ENCODE measurements at regions not wholly inside any gene's neighbourhood (a gene's known extent, or its start where the extent isn't known, plus 50 kb on each side); places are given as distances from the start of the nearest gene placed in this dataset.

DNA sequence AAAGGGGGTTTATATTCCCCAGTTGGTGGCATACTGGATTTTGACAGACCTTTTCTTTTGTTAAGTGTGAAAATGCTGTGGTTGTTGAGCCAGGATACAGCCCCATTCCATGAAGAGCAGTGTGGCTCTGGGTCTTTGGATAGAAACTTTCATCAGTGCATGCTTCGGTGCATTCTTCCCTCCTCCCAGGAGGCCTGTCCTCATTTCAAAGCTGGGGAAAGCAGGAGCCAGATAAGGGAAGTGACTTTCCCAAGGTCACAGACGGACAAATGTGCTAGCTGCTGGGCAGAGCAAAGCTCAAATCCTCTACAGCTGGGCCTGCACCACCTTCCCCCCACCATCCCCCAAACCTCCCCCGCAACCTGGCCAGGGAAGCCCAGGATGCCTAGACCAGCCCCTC lies 184.5 kb upstream of the NTM start:
- no peak for FAIRE-seq
- peaks cover 1% of the 10 kb centered on the region for H3K27me3 ChIP-seq (ENCODE audit: control insufficient read depth, insufficient read depth, low read length)
- no peaks in the 10 kb centered on the region for H3K36me3 ChIP-seq (ENCODE audit: control insufficient read depth, insufficient read depth, low read length)
- TF ChIP-seq CTCF (IDR thresholded peaks at IDR 0.05; ENCODE audit: insufficient read depth, low read length, severe bottlenecking): no peak
- no peak overlapping the region for H3K4me3 ChIP-seq (ENCODE audit: low read depth, low read length)
- no peak for DNase-seq (ENCODE audit: low read depth)

GRCh38 chr11:131186629-131187101 lies 183.8 kb upstream of the NTM start:
- DNase-seq (ENCODE audit: low read depth): peak; percentile 29
- H3K36me3 ChIP-seq (ENCODE audit: control insufficient read depth, insufficient read depth, low read length): no peaks in the 10 kb centered on the region
- peaks cover 1% of the 10 kb centered on the region for H3K27me3 ChIP-seq (ENCODE audit: control insufficient read depth, insufficient read depth, low read length)
- H3K4me3 ChIP-seq (ENCODE audit: low read depth, low read length): no peak overlapping the region
- FAIRE-seq: no peak
- no peak for TF ChIP-seq CTCF (IDR thresholded peaks at IDR 0.05; ENCODE audit: insufficient read depth, low read length, severe bottlenecking)

DNA sequence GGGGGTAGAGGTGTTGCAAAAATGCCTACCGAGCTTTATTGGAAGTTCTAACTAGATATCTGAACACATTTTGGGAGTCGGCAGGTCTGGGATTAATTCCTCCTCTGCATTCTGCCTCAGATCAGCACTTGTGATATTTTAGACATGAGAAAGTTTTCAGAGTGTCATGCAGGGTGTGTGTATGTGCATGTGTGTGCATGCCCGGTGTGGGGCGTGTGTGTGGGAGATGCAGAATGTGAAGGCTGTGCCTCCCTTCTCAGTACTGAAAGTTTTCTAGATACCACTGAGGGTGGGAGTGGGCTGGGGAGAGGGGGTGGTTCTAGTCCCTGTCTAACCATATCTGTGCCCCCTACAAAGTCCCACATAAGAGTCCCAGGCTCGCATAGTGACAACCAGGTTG lies 180.0 kb upstream of the NTM start:
- no peak for FAIRE-seq

DNA sequence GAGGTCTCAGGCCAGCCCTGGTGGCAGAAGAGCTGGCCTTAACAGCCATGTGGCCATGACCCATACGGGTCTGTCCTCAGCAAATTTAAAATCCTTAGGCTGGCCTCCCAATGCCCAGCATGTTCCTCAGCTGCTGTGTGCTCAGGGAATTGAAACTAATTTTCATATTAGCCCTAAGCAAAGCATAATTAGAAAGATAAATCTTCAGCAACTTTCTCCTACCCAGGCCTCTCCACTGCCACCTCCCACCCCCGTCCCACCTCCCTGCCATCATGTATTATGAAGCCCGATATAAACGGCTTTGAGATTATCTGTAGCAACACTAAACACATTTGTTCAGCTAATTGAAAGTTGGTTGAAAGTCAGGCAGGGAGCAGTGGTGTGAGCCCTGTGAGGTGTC lies 178.8 kb upstream of the NTM start:
- no peak for DNase-seq (ENCODE audit: low read depth)
- FAIRE-seq: no peak
- Histone ChIP-seq H3K27me3 (ENCODE audit: control insufficient read depth, insufficient read depth, low read length) (peaks cover 7% of the 10 kb centered on the region), H3K4me3 (ENCODE audit: low read depth, low read length) (no peak overlapping the region), H3K36me3 (ENCODE audit: control insufficient read depth, insufficient read depth, low read length) (no peaks in the 10 kb centered on the region)
- TF ChIP-seq CTCF (IDR thresholded peaks at IDR 0.05; ENCODE audit: insufficient read depth, low read length, severe bottlenecking): no peak

More for the DNA sequence above, 180.0 kb upstream of the NTM start:
- peak; percentile 78 for DNase-seq (ENCODE audit: low read depth)
- no peak for TF ChIP-seq CTCF (IDR thresholded peaks at IDR 0.05; ENCODE audit: insufficient read depth, low read length, severe bottlenecking)
- Histone ChIP-seq H3K36me3 (ENCODE audit: control insufficient read depth, insufficient read depth, low read length) (no peaks in the 10 kb centered on the region), H3K27me3 (ENCODE audit: control insufficient read depth, insufficient read depth, low read length) (peaks cover 7% of the 10 kb centered on the region), H3K4me3 (ENCODE audit: low read depth, low read length) (no peak overlapping the region)

- no peak for TF ChIP-seq CTCF (IDR thresholded peaks at IDR 0.05; ENCODE audit: insufficient read depth, low read length, severe bottlenecking)
- Histone ChIP-seq H3K4me3 (ENCODE audit: low read depth, low read length) (no peak overlapping the region), H3K36me3 (ENCODE audit: control insufficient read depth, insufficient read depth, low read length) (no peaks in the 10 kb centered on the region), H3K27me3 (ENCODE audit: control insufficient read depth, insufficient read depth, low read length) (peaks cover 12% of the 10 kb centered on the region)
- no peak for DNase-seq (ENCODE audit: low read depth)
- no peak for FAIRE-seq
Measured at GRCh38 chr11:131192628-131193027, 177.8 kb upstream of the NTM start.

GRCh38 chr11:131193031-131193501 lies 177.3 kb upstream of the NTM start:
- TF ChIP-seq CTCF (IDR thresholded peaks at IDR 0.05; ENCODE audit: insufficient read depth, low read length, severe bottlenecking): no peak
- no peak overlapping the region for H3K4me3 ChIP-seq (ENCODE audit: low read depth, low read length)
- DNase-seq (ENCODE audit: low read depth): no peak
- H3K36me3 ChIP-seq (ENCODE audit: control insufficient read depth, insufficient read depth, low read length): no peaks in the 10 kb centered on the region
- H3K27me3 ChIP-seq (ENCODE audit: control insufficient read depth, insufficient read depth, low read length): peaks cover 12% of the 10 kb centered on the region
- FAIRE-seq: no peak

Measured in bronchial epithelial cell (primary cell).